OCI-LY3 (cell line): ENCODE measurements at regions not wholly inside any gene's neighbourhood (a gene's known extent, or its start where the extent isn't known, plus 50 kb on each side); places are given as distances from the start of the nearest gene placed in this dataset.

Experiments used
- CTCF ChIP-seq: fragments of 200-600, 300-600 bp; sonication (generic); IDR thresholded peaks from 2 replicates; pipeline ENCODE4 v1.5.1; 2014; ENCODE audit warnings: antibody characterized with exemption, low read length, low read depth
- EZH2phosphoT487 ChIP-seq: fragments of 200-600 bp; shearing (Covaris generic); IDR thresholded peaks from 2 replicates; pipeline ENCODE4 v1.6.1; 2018; ENCODE audit warnings: antibody characterized with exemption, mixed run types, low read depth

- TF ChIP-seq CTCF: no peak
- no peak for TF ChIP-seq EZH2phosphoT487
These were observed 1153.8 kb downstream of the STIM2 start for GRCh38 chr4:28014469-28014868.
